Stimulated activated CD8-positive, alpha-beta memory T cell treated with anti-CD3 and anti-CD28 coated beads, Interleukin-2, amount 100 ng/mL, for 1 hour (primary cell): ENCODE measurements at regions not wholly inside any gene's neighbourhood (a gene's known extent, or its start where the extent isn't known, plus 50 kb on each side); places are given as distances from the start of the nearest gene placed in this dataset.
"Not testable (repeated sequence)": the region's sequence is repeated elsewhere in the genome, so short reads cannot be mapped to it uniquely, and the experiment has no call there.

Experiments
- DNase-seq, 2 donors: peaks; one replicate each; pipeline ENCODE4 v3.0.0-alpha.2; 2020; ENCODE audit warnings: low read depth in 2 of 2

- no peak for DNase-seq
These were observed 374.6 kb upstream of the SLC7A11 start for GRCh38 chr4:138616775-138617174.

- DNase-seq = no peak
These were observed 372.4 kb upstream of the SLC7A11 start for GRCh38 chr4:138614398-138615142.

- DNase-seq = no peak
These were observed 370.3 kb upstream of the SLC7A11 start for GRCh38 chr4:138612428-138612827.

- DNase-seq = no peak
These were observed 369.6 kb upstream of the SLC7A11 start for GRCh38 chr4:138611721-138612120.

- DNase-seq = no peak
These were observed 368.9 kb upstream of the SLC7A11 start for GRCh38 chr4:138611017-138611416.

GRCh38 chr4:138609943-138610350 is 367.8 kb upstream of the SLC7A11 start:
- DNase-seq = no peak

GRCh38 chr4:138604556-138604955 is 362.4 kb upstream of the SLC7A11 start:
- DNase-seq = no peak

GRCh38 chr4:138602664-138603063 is 360.5 kb upstream of the SLC7A11 start:
- no peak for DNase-seq

- DNase-seq = no peak
These were observed 357.8 kb upstream of the SLC7A11 start for GRCh38 chr4:138599965-138600364.

- no peak for DNase-seq
These were observed 356.1 kb upstream of the SLC7A11 start for GRCh38 chr4:138598226-138598625.

- DNase-seq = no peak
These were observed 354.7 kb upstream of the SLC7A11 start for GRCh38 chr4:138596896-138597295.

GRCh38 chr4:138595731-138596460 is 353.7 kb upstream of the SLC7A11 start:
- no peak for DNase-seq

- DNase-seq = no peak
These were observed 353.0 kb upstream of the SLC7A11 start for GRCh38 chr4:138595171-138595570.

GRCh38 chr4:138592796-138593195 is 350.6 kb upstream of the SLC7A11 start:
- no peak for DNase-seq

- no peak for DNase-seq
These were observed 349.7 kb upstream of the SLC7A11 start for GRCh38 chr4:138591808-138592207.

- no peak for DNase-seq
These were observed 346.4 kb upstream of the SLC7A11 start for GRCh38 chr4:138588501-138588900.

GRCh38 chr4:138579146-138579545 is 337.0 kb upstream of the SLC7A11 start:
- DNase-seq = no peak

- DNase-seq = not testable (repeated sequence)
These were observed 335.7 kb upstream of the SLC7A11 start for GRCh38 chr4:138577826-138578225.

GRCh38 chr4:138577145-138577544 is 335.0 kb upstream of the SLC7A11 start:
- no peak for DNase-seq

GRCh38 chr4:138576684-138577083 is 334.5 kb upstream of the SLC7A11 start:
- no peak for DNase-seq

GRCh38 chr4:138573246-138573645 is 331.1 kb upstream of the SLC7A11 start:
- no peak for DNase-seq

GRCh38 chr4:138572007-138572406 is 329.9 kb upstream of the SLC7A11 start:
- DNase-seq = no peak

- DNase-seq = no peak
These were observed 325.5 kb upstream of the SLC7A11 start for GRCh38 chr4:138567696-138568095.
